ENCODE measurements at regions not wholly inside any gene's neighbourhood (a gene's known extent, or its start where the extent isn't known, plus 50 kb on each side); places are given as distances from the start of the nearest gene placed in this dataset.

DNA sequence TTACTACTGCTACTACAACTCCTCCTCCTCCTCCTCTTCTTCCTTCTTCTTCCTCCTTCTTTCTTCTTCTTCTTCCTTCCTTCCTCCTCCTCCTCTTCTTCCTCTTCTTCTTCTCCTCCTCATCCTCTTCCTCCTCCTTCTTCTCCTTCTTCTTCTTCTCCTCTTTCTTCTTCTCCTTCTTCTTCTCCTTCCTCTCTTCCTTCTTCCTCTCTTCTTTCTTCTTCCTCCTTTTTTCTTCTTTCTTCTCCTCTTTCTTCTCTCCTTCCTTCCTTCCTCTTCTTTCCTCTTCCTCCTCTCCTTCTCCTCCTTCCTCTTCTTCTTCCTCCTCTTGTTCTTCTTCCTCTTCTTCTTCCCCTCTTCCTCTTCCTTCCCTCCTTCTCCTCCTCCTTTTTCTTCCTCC is 94.7 kb upstream of the MYO16 start:
- Mint-ChIP-seq H3K4me3 (no peak overlapping the region), H3K27me3 (ENCODE audit: insufficient read depth) (peaks cover 7% of the 10 kb centered on the region), H3K4me1 (no peaks in the 10 kb centered on the region), H3K27ac (no peak overlapping the region), H3K9me3 (no peaks in the 10 kb centered on the region), H3K36me3 (ENCODE audit: low read depth) (no peaks in the 10 kb centered on the region)
- DNase-seq: no peak
- Histone ChIP-seq H3K27ac (ENCODE audit: low read depth, low read length) (no peak overlapping the region), H3K36me3 (ENCODE audit: control insufficient read depth, insufficient read depth, low read length) (no peaks in the 10 kb centered on the region), H3K27me3 (ENCODE audit: control insufficient read depth, insufficient read depth, low read length, poor library complexity, severe bottlenecking) (peaks cover 8% of the 10 kb centered on the region), H3K4me3 (ENCODE audit: low read length) (no peak overlapping the region), H3K4me1 (ENCODE audit: control insufficient read depth, insufficient read depth, low read length) (no peaks in the 10 kb centered on the region), H3K9ac (ENCODE audit: extremely low read depth, low read length, poor library complexity, severe bottlenecking) (no peak overlapping the region), H3K9me3 (ENCODE audit: control insufficient read depth, low read length) (no peaks in the 10 kb centered on the region)
- TF ChIP-seq, protein P1, sequence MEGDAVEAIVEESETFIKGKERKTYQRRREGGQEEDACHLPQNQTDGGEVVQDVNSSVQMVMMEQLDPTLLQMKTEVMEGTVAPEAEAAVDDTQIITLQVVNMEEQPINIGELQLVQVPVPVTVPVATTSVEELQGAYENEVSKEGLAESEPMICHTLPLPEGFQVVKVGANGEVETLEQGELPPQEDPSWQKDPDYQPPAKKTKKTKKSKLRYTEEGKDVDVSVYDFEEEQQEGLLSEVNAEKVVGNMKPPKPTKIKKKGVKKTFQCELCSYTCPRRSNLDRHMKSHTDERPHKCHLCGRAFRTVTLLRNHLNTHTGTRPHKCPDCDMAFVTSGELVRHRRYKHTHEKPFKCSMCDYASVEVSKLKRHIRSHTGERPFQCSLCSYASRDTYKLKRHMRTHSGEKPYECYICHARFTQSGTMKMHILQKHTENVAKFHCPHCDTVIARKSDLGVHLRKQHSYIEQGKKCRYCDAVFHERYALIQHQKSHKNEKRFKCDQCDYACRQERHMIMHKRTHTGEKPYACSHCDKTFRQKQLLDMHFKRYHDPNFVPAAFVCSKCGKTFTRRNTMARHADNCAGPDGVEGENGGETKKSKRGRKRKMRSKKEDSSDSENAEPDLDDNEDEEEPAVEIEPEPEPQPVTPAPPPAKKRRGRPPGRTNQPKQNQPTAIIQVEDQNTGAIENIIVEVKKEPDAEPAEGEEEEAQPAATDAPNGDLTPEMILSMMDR (conservative IDR thresholded peaks at IDR 0.05): no peak

DNA sequence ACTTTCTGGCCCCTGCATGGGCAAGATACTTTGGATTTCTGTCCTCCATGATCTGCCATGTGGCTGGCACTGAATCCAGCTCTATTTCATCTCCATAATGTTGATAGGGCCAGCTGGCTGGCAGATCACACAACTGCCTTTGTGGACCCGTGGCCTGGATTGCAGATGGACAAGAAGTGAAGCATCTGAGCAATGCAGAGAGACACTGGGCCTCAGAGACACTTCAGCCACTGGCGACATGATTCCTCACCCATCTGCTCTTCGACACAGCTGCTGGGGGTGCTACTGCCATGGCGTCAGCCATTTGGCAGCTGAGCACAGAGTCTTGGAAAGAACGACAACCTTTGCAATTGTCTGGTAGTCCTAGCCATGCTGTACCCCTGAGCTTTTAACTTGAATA is 79.5 kb upstream of the MYO16 start:
- no peaks in the 10 kb centered on the region for H3K36me3 Mint-ChIP-seq (ENCODE audit: low read depth)
- Histone ChIP-seq H3K27ac (ENCODE audit: low read depth, low read length) (no peak overlapping the region), H3K27me3 (ENCODE audit: control insufficient read depth, insufficient read depth, low read length, poor library complexity, severe bottlenecking) (no peaks in the 10 kb centered on the region), H3K4me1 (ENCODE audit: control insufficient read depth, insufficient read depth, low read length) (no peaks in the 10 kb centered on the region), H3K4me3 (ENCODE audit: low read length) (no peak overlapping the region), H3K36me3 (ENCODE audit: control insufficient read depth, insufficient read depth, low read length) (no peaks in the 10 kb centered on the region), H3K9ac (ENCODE audit: extremely low read depth, low read length, poor library complexity, severe bottlenecking) (no peak overlapping the region), H3K9me3 (ENCODE audit: control insufficient read depth, low read length) (no peaks in the 10 kb centered on the region)
- no peaks in the 10 kb centered on the region for H3K4me1 Mint-ChIP-seq
- H3K4me3 Mint-ChIP-seq: no peak overlapping the region
- no peak overlapping the region for H3K27ac Mint-ChIP-seq
- no peak for DNase-seq
- 86 to 95% methylated on average over 4 to 5 of the region's 5 CpGs for WGBS, 2 experiments (ENCODE audit: insufficient coverage in 1 of 2, insufficient read length in 1 of 2)
- no peaks in the 10 kb centered on the region for H3K27me3 Mint-ChIP-seq (ENCODE audit: insufficient read depth)
- H3K9me3 Mint-ChIP-seq: no peaks in the 10 kb centered on the region
- TF ChIP-seq, protein P1 (conservative IDR thresholded peaks at IDR 0.05): no peak

GRCh38 chr13:108551674-108552073 is 77.7 kb upstream of the MYO16 start:
- H3K4me1 Mint-ChIP-seq: no peaks in the 10 kb centered on the region
- Histone ChIP-seq H3K4me3 (ENCODE audit: low read length) (no peak overlapping the region), H3K27ac (ENCODE audit: low read depth, low read length) (no peak overlapping the region), H3K36me3 (ENCODE audit: control insufficient read depth, insufficient read depth, low read length) (no peaks in the 10 kb centered on the region), H3K4me1 (ENCODE audit: control insufficient read depth, insufficient read depth, low read length) (no peaks in the 10 kb centered on the region), H3K9ac (ENCODE audit: extremely low read depth, low read length, poor library complexity, severe bottlenecking) (no peak overlapping the region), H3K27me3 (ENCODE audit: control insufficient read depth, insufficient read depth, low read length, poor library complexity, severe bottlenecking) (no peaks in the 10 kb centered on the region), H3K9me3 (ENCODE audit: control insufficient read depth, low read length) (no peaks in the 10 kb centered on the region)
- no peak for DNase-seq
- TF ChIP-seq, protein P1 (conservative IDR thresholded peaks at IDR 0.05): no peak
- H3K27me3 Mint-ChIP-seq (ENCODE audit: insufficient read depth): no peaks in the 10 kb centered on the region
- WGBS, 2 experiments (ENCODE audit: insufficient coverage in 1 of 2, insufficient read length in 1 of 2): 84% methylated on average over 1 of the region's 2 CpGs; no CpG with 5 or more reads in 1 of the 2 experiments
- H3K36me3 Mint-ChIP-seq (ENCODE audit: low read depth): no peaks in the 10 kb centered on the region
- no peaks in the 10 kb centered on the region for H3K9me3 Mint-ChIP-seq
- no peak overlapping the region for H3K4me3 Mint-ChIP-seq
- no peak overlapping the region for H3K27ac Mint-ChIP-seq

Data from endodermal cell (in vitro differentiated cells).